Mesothelial cell of epicardium (in vitro differentiated cells): ENCODE measurements at regions not wholly inside any gene's neighbourhood (a gene's known extent, or its start where the extent isn't known, plus 50 kb on each side); places are given as distances from the start of the nearest gene placed in this dataset.
"Not testable (repeated sequence)": the region's sequence is repeated elsewhere in the genome, so short reads cannot be mapped to it uniquely, and the experiment has no call there.

Source experiments
- DNase-seq, 2 experiments: peaks; one replicate each; pipeline ENCODE4 v3.0.0; 2021; ENCODE audit warnings: low spot score in 2 of 2; ENCODE audit not compliant: unreplicated experiment in 2 of 2
- H3K27ac Mint-ChIP-seq: 2 replicates; pipeline ENCODE4 v1.8.0; 2021; ENCODE audit warnings: mixed read lengths
- H3K27me3 Mint-ChIP-seq: 2 replicates; pipeline ENCODE4 v1.8.0; 2021; ENCODE audit warnings: low read depth, mixed read lengths
- H3K36me3 Mint-ChIP-seq: 2 replicates; pipeline ENCODE4 v1.8.0; 2021; ENCODE audit warnings: mixed read lengths
- H3K4me1 Mint-ChIP-seq: 2 replicates; pipeline ENCODE4 v1.8.0; 2021; ENCODE audit warnings: mixed read lengths
- H3K4me3 Mint-ChIP-seq: 2 replicates; pipeline ENCODE4 v1.8.0; 2021; ENCODE audit warnings: mild to moderate bottlenecking, moderate library complexity, mixed read lengths
- H3K9me3 Mint-ChIP-seq: 2 replicates; pipeline ENCODE4 v1.8.0; 2021; ENCODE audit warnings: mixed read lengths
- CTCF ChIP-seq: fragments of 200-600 bp; sonication (generic); IDR thresholded peaks from one replicate; pipeline ENCODE4 v1.5.0; 2021; ENCODE audit warnings: antibody characterized with exemption; ENCODE audit not compliant: unreplicated experiment

GRCh38 chr6:28615616-28615954 lies 89.9 kb downstream of the GPX5 start:
- Mint-ChIP-seq H3K27me3 (no peaks in the 10 kb centered on the region), H3K36me3 (no peaks in the 10 kb centered on the region), H3K4me1 (peaks cover 6% of the 10 kb centered on the region), H3K9me3 (peaks cover 4% of the 10 kb centered on the region), H3K27ac (no peak overlapping the region), H3K4me3 (no peak overlapping the region)
- TF ChIP-seq CTCF, result no peak
- DNase-seq, result no peak

- no peaks in the 10 kb centered on the region for H3K27me3 Mint-ChIP-seq
- H3K9me3 Mint-ChIP-seq, result peaks cover 4% of the 10 kb centered on the region
- peak overlapping the region; percentile 22 for H3K27ac Mint-ChIP-seq
- H3K4me1 Mint-ChIP-seq, result peaks cover 6% of the 10 kb centered on the region
- no peaks in the 10 kb centered on the region for H3K36me3 Mint-ChIP-seq
- H3K4me3 Mint-ChIP-seq, result peak overlapping the region; percentile 37
- TF ChIP-seq CTCF, result no peak
- DNase-seq, result no peak
Measured at GRCh38 chr6:28615955-28616747, 90.5 kb downstream of the GPX5 start.

- TF ChIP-seq CTCF, result no peak
- Mint-ChIP-seq H3K27ac (peak overlapping the region; percentile 61), H3K9me3 (peaks cover 4% of the 10 kb centered on the region), H3K36me3 (peaks cover 3% of the 10 kb centered on the region), H3K4me1 (peaks cover 6% of the 10 kb centered on the region), H3K27me3 (peaks cover 2% of the 10 kb centered on the region), H3K4me3 (no peak overlapping the region)
- DNase-seq, result no peak
Measured at GRCh38 chr6:28618898-28619555, 93.3 kb downstream of the GPX5 start.

GRCh38 chr6:28621268-28621667 lies 95.6 kb downstream of the GPX5 start:
- H3K4me1 Mint-ChIP-seq, DNase-seq, H3K27me3 Mint-ChIP-seq, H3K9me3 Mint-ChIP-seq, H3K36me3 Mint-ChIP-seq: not testable (repeated sequence)
- H3K27ac Mint-ChIP-seq, result peak overlapping the region; percentile 43
- H3K4me3 Mint-ChIP-seq, result peak overlapping the region; percentile 84

GRCh38 chr6:28623242-28623641 lies 97.6 kb downstream of the GPX5 start:
- not testable (repeated sequence) for H3K4me1 Mint-ChIP-seq, H3K4me3 Mint-ChIP-seq, DNase-seq, H3K27me3 Mint-ChIP-seq, H3K36me3 Mint-ChIP-seq, H3K27ac Mint-ChIP-seq
- peaks cover 11% of the 10 kb centered on the region for H3K9me3 Mint-ChIP-seq

GRCh38 chr6:28626386-28626785 lies 100.7 kb downstream of the GPX5 start:
- not testable (repeated sequence) for H3K27ac Mint-ChIP-seq, H3K36me3 Mint-ChIP-seq, H3K27me3 Mint-ChIP-seq, H3K4me3 Mint-ChIP-seq, H3K4me1 Mint-ChIP-seq, DNase-seq
- peaks cover 11% of the 10 kb centered on the region for H3K9me3 Mint-ChIP-seq

GRCh38 chr6:28632326-28632851 lies 106.7 kb downstream of the GPX5 start:
- Mint-ChIP-seq H3K9me3 (peaks cover 5% of the 10 kb centered on the region), H3K27me3 (peaks cover 42% of the 10 kb centered on the region), H3K27ac (no peak overlapping the region), H3K4me3 (no peak overlapping the region), H3K4me1 (peaks cover 18% of the 10 kb centered on the region), H3K36me3 (no peaks in the 10 kb centered on the region)
- DNase-seq, result no peak
- no peak for TF ChIP-seq CTCF
